ENCODE measurements at regions not wholly inside any gene's neighbourhood (a gene's known extent, or its start where the extent isn't known, plus 50 kb on each side); places are given as distances from the start of the nearest gene placed in this dataset.

- H3K4me3 Mint-ChIP-seq (ENCODE audit: low read depth) = no peak overlapping the region
- H3K36me3 Mint-ChIP-seq (ENCODE audit: insufficient read depth) = no peaks in the 10 kb centered on the region
- H3K4me1 Mint-ChIP-seq (ENCODE audit: low read depth) = no peaks in the 10 kb centered on the region
- no peaks in the 10 kb centered on the region for H3K27me3 Mint-ChIP-seq
- DNase-seq (ENCODE audit: low spot score, unreplicated experiment) = no peak
- H3K9me3 Mint-ChIP-seq (ENCODE audit: low read depth) = no peaks in the 10 kb centered on the region
- TF ChIP-seq CTCF (IDR thresholded peaks at IDR 0.05; ENCODE audit: unreplicated experiment) = no peak
- no peak overlapping the region for H3K27ac Mint-ChIP-seq
These were observed 143.4 kb upstream of the HS3ST2 start for GRCh38 chr16:22670551-22671041.

- Mint-ChIP-seq H3K4me3 (ENCODE audit: low read depth) (no peak overlapping the region), H3K27ac (no peak overlapping the region), H3K36me3 (ENCODE audit: insufficient read depth) (no peaks in the 10 kb centered on the region), H3K4me1 (ENCODE audit: low read depth) (no peaks in the 10 kb centered on the region), H3K27me3 (no peaks in the 10 kb centered on the region), H3K9me3 (ENCODE audit: low read depth) (no peaks in the 10 kb centered on the region)
- no peak for TF ChIP-seq CTCF (IDR thresholded peaks at IDR 0.05; ENCODE audit: unreplicated experiment)
- DNase-seq (ENCODE audit: low spot score, unreplicated experiment) = no peak
These were observed 142.5 kb upstream of the HS3ST2 start for GRCh38 chr16:22671301-22672076.

GRCh38 chr16:22672830-22673210 is 141.1 kb upstream of the HS3ST2 start:
- Mint-ChIP-seq H3K36me3 (ENCODE audit: insufficient read depth) (no peaks in the 10 kb centered on the region), H3K27ac (no peak overlapping the region), H3K4me3 (ENCODE audit: low read depth) (no peak overlapping the region), H3K4me1 (ENCODE audit: low read depth) (no peaks in the 10 kb centered on the region), H3K27me3 (no peaks in the 10 kb centered on the region), H3K9me3 (ENCODE audit: low read depth) (no peaks in the 10 kb centered on the region)
- TF ChIP-seq CTCF (IDR thresholded peaks at IDR 0.05; ENCODE audit: unreplicated experiment) = no peak
- DNase-seq (ENCODE audit: low spot score, unreplicated experiment) = no peak

GRCh38 chr16:22673421-22673831 is 140.5 kb upstream of the HS3ST2 start:
- Mint-ChIP-seq H3K36me3 (ENCODE audit: insufficient read depth) (no peaks in the 10 kb centered on the region), H3K4me1 (ENCODE audit: low read depth) (no peaks in the 10 kb centered on the region), H3K27me3 (no peaks in the 10 kb centered on the region), H3K9me3 (ENCODE audit: low read depth) (no peaks in the 10 kb centered on the region), H3K4me3 (ENCODE audit: low read depth) (no peak overlapping the region), H3K27ac (no peak overlapping the region)
- DNase-seq (ENCODE audit: low spot score, unreplicated experiment) = no peak
- no peak for TF ChIP-seq CTCF (IDR thresholded peaks at IDR 0.05; ENCODE audit: unreplicated experiment)

- Mint-ChIP-seq H3K27me3 (no peaks in the 10 kb centered on the region), H3K4me1 (ENCODE audit: low read depth) (no peaks in the 10 kb centered on the region), H3K4me3 (ENCODE audit: low read depth) (no peak overlapping the region), H3K36me3 (ENCODE audit: insufficient read depth) (no peaks in the 10 kb centered on the region), H3K27ac (no peak overlapping the region), H3K9me3 (ENCODE audit: low read depth) (no peaks in the 10 kb centered on the region)
- TF ChIP-seq CTCF (IDR thresholded peaks at IDR 0.05; ENCODE audit: unreplicated experiment) = no peak
- no peak for DNase-seq (ENCODE audit: low spot score, unreplicated experiment)
These were observed 139.2 kb upstream of the HS3ST2 start for GRCh38 chr16:22674832-22675191.

Data from progenitor cell of endocrine pancreas (in vitro differentiated cells).